Stimulated activated CD4-positive, alpha-beta T cell treated with anti-CD3 and anti-CD28 coated beads, TNF-alpha, amount 100 ng/mL, for 48 hours (primary cell): ENCODE measurements at regions not wholly inside any gene's neighbourhood (a gene's known extent, or its start where the extent isn't known, plus 50 kb on each side); places are given as distances from the start of the nearest gene placed in this dataset.
"Not testable (repeated sequence)": the region's sequence is repeated elsewhere in the genome, so short reads cannot be mapped to it uniquely, and the experiment has no call there.

ENCODE experiments used
- DNase-seq, 3 donors: peaks; one replicate each; pipeline ENCODE4 v3.0.0-alpha.2; 2020; ENCODE audit warnings: low read depth in 3 of 3

GRCh38 chr6:11890849-11891248 lies 112.2 kb upstream of the ADTRP start:
- no peak for DNase-seq

DNA sequence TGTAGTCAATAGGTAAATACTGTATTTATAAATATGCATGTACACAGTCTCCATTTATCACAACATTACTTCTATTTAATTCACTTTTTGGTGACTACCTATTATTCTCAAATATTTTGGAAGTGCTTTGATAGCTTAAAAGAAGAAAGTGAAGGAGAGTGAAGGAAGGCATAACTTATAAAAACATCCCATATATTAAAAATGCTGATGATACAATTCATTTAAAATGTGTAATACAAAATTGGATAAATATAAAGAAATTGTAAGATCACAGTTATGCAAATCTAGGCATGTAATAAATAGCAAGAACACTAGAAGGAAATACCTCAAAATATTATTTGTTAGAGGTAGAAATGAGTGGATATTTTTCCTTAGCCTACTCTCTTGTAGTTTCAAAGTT lies 111.6 kb upstream of the ADTRP start:
- DNase-seq, result no peak

DNA sequence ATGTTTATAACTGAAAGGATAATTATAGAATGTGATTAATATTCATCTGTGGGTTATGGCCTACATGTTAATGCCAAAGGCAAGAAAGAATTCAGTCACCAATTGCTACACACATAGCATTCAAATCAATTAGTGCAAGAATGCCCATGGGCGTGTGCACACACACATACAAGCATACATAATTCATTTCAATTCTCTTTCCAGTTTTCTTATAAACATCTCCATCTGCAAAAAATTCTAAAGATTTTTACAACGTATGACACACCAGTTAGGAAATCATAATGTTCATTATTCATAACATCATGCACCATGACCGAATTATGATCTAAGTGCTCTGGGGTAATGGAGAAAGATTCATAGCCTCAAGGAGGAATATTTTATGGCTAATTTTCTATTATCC lies 111.0 kb upstream of the ADTRP start:
- no peak for DNase-seq

DNA sequence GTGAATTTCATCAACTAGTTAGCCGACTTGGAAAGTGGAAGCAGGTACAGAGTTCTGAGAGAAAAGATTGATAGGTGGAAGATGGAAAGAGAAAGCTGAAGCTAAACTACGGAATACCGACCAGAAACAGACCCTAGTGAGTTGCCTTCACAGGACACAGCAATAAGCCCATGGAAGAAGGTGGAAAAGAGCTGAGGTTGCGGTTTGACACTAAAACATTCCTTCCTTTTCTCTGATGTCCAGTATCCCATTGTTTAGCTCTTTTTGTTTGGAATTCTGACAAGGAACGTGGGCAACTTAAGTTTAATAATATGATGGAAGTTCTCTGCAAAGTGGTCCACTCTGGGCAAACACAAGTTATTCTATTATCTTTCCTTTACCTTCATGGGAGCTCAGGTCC lies 110.1 kb upstream of the ADTRP start:
- DNase-seq, result no peak

- DNase-seq, result no peak
Observed at GRCh38 chr6:11885159-11885558, 106.6 kb upstream of the ADTRP start.

DNA sequence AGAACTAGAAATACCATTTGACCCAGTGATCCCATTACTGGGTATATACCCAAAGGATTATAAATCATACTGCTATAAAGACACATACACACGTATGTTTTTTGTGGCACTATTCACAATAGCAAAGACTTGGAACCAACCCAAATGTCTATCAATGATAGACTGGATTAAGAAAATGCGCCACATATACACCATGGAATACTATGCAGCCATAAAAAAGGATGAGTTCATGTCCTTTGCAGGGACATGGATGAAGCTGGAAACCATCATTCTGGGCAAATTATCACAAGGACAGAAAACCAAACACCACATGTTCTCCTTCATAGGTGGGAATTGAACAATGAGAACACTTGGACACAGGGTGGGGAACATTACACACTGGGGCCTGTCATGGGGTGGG lies 104.9 kb upstream of the ADTRP start:
- not testable (repeated sequence) for DNase-seq

- DNase-seq, result not testable (repeated sequence)
Observed at GRCh38 chr6:11880156-11880555, 101.6 kb upstream of the ADTRP start.

DNA sequence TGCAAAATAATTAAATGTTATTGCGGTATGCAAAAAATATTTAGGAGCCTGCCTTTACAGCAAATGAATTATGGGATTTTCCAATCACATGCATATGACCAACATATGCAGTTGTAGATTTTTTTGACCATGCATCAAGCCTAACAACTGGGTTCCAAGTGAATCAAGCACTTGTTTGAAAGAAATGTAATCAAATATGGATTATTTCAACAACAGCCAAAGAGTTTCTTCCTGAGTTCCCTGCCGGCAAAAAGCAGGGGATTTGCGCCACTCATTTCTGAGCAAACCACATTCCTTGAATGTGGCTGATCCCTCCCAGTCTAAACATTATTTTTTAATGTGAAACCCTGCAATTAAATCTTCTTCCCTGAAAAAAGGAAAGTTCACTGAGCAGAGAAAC lies 100.1 kb upstream of the ADTRP start:
- no peak for DNase-seq

DNA sequence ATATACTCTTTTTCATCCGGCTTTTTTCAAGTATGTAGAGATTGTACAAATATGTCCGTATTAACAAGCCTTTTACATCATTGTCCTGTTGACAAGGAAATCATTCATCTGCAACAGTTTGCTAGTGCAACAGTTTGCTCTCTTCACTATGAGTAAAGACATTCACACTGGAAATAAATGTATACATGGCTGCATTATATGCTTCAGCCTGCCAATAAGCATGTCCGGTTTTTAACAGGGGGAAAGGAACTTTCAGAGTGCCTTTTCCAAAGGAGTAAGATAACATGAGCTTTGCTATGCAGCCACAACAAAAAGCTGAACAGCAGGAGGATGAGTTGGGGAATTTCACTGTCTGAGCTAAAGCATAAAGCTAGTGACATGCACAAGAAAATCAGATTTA lies 99.4 kb upstream of the ADTRP start:
- no peak for DNase-seq

DNA sequence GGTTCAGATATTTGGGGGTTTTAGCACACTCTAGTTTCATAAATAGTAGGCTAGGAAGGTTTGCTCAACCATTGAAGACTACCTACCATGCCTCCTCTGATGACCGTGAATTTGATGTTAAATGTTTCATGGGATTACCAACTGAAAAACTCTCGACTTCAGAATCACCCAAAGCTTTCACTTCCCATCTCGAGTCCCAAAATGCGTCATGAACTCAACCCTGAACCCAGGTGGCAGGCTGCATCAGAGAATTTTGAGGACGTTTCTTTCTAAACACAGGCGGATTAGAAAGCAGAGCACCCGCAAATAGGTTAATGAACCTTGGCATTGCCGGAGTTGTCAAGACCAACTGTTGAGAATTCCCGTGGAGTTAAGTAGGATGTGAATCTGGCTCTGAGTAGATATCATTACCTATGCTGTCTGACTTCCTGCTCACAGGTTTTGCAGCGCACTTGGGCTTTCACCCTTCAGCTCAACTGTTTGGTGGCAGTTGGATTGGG lies 98.4 kb upstream of the ADTRP start:
- DNase-seq, result no peak

GRCh38 chr6:11875325-11876109 lies 96.9 kb upstream of the ADTRP start:
- no peak for DNase-seq

DNA sequence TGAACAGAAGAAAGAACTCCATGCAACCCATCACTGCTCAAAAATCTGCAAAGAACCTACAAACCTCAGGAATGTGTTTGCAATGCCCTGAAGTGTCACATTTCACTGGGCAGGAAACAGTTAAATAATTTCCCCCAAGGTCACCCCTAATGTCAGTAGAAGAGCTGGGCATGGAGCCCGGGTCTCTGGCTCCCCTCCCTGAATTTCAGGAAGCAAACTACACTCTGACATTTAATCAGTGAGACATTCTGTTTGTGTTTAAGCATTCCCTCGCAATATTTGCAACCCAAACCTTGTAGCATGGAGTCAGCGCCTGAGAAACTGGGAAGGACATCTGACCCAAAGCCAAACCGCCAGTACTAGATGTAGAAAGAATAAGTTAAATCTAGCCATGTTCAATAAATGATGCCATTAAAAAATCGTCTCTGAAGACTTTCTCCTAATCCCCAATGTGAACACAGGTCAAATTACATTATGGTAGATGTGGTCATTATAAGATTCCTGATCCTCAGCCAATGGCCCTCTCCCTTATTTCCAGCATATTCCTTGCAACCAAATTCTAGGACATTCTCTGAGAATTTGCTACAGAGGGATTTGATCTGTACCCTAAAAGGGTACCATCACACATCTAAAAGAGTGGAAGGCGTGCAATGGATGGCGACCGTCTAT lies 91.2 kb upstream of the ADTRP start:
- DNase-seq, result no peak

GRCh38 chr6:11868392-11868791 lies 89.8 kb upstream of the ADTRP start:
- no peak for DNase-seq

- DNase-seq, result no peak
Observed at GRCh38 chr6:11865680-11866300, 87.2 kb upstream of the ADTRP start.

DNA sequence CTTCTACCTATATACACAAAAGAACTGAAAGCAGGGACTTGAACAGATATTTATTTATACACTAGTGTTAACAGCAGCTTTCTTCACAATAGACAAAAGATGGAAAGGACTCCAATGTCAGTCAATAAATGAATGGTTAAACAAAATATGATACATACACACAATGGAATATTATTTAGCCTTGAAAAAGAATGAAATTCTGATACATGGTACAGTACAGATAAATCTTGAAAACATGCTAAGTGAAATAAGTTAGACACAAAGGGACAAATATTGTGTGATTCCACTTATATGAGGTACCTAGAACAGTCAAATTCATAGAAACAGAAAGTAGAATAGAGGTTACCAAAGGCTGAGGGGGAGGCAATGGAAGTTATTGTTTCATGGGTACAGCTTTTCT lies 79.8 kb upstream of the ADTRP start:
- DNase-seq, result no peak

DNA sequence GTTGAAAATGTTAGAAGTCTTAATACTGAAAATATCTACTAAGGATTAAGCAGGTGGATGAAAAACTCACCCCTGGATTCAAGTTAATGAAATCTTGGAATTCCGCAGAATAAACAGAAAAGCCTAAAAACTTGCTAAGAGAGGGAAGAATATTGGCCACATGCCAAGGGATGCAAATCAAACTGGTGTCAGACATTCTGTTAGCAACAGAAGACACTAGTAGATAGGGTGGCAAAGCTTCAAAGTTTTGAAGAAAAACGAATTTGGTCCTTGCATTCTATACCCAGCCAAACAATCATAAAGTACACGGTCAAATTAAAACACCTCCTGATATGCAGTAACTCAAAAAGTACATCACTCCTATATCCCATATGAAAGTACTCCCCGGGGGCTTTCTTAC lies 77.1 kb upstream of the ADTRP start:
- DNase-seq, result no peak

DNA sequence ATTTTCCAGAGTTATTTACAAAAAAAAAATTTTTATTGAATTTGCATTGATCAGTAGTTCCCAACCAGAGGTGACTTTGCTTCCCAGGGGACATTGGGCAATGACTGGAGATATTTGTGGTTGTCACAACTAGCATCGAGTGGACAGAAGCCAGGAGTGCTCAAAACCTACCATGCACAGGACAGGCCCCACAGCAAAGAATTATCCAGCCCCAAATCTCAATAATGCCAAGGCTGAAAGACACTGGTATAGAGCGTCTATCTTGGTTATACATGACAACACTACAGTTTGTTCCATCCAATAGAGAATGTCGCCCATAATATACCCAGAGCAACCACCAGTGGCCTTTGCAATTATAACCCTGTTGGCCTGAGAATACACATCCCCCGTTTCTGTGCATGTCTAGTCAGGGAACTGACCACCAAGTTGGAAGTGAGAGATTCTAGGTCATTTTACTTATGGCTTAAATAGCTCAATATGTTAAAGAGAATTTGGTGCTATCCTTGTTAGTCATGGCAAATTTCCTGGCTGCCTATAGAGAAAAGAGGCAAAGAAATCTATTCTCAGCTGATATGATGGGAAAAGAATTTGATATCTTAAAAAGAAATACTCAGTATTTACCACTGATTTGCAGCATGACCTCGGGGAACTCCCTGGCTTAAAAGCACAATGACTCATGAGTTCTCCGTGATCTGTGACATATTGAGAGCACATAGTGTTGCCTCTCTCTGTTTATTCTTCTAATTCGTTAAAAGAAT lies 76.0 kb upstream of the ADTRP start:
- DNase-seq, result no peak

- DNase-seq, result no peak
Observed at GRCh38 chr6:11853678-11854407, 75.2 kb upstream of the ADTRP start.

DNA sequence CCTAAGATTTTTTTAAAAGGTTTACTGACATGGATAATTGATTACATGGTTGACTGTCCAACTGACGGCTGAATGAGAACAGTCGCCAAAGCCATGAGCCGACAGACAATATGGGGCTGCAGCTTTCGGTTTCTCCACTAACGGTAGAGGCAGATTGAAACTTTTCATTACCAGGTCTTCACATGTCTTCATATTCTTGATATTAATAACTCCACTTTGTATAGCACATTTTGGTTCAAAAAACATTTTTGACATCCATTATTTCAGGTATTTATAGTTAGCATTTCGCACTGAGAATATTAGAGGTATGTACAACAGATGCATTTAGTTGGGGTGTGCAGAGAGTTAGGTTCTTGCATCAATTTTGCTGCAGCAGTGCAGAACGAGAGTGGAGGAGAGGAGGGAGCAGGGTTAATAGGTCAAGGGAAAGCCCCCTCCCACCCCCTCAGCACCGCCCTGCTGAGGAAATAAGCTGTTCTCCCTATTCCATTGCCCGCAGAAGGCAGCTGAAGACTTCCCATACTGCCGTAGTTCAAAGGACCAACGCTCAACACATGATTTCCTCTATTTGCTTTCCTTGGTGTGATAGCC lies 73.6 kb upstream of the ADTRP start:
- no peak for DNase-seq

DNA sequence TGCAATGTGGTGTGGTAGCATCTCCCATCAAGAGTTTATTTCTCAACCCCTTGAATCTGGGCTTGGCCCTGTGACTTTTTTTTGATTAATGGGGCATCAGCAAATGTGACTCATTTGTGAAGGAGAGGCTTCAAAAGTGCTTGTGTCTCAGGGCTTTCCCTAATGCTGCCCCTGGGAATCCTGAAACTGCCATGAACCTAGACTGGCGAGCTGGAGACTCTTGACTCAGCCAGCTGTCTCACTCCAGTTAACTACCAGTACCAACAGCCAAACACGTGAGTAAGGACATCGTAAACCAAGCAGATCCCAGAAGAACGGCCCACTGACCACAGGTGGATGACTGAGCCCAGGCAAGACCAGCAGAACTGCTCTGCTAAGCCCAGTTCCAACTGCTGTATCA lies 72.8 kb upstream of the ADTRP start:
- DNase-seq, result no peak
